RWPE2 (cell line): ENCODE measurements at regions not wholly inside any gene's neighbourhood (a gene's known extent, or its start where the extent isn't known, plus 50 kb on each side); places are given as distances from the start of the nearest gene placed in this dataset.

Experiments
- ATAC-seq: fragments of 200-7000 bp; cut with Tn5 transposase; 3 replicates; pipeline ENCODE4 v1.9.1; 2021; ENCODE audit warnings: low read depth
- DNase-seq: peaks from one replicate; pipeline ENCODE4 v3.0.0-alpha.2; 2020; ENCODE audit warnings: low spot score
- H3K27ac ChIP-seq: fragments of 450-650 bp; 2 replicates; pipeline ENCODE4 v1.5.1; 2017; ENCODE audit warnings: mild to moderate bottlenecking; ENCODE audit not compliant: poor library complexity, severe bottlenecking
- H3K27me3 ChIP-seq: fragments of 250-450 bp; sonication (Bioruptor Pico); 2 replicates; pipeline ENCODE4 v1.5.1; 2021; ENCODE audit warnings: mild to moderate bottlenecking, moderate library complexity; ENCODE audit not compliant: insufficient read depth, poor library complexity, severe bottlenecking
- H3K36me3 ChIP-seq: fragments of 250-450 bp; sonication (Bioruptor Pico); 2 replicates; pipeline ENCODE4 v1.5.1; 2020; ENCODE audit warnings: low read depth, mild to moderate bottlenecking, moderate library complexity
- H3K4me1 ChIP-seq: fragments of 250-450 bp; sonication (Bioruptor Pico); 2 replicates; pipeline ENCODE4 v1.5.1; 2021; ENCODE audit warnings: mild to moderate bottlenecking, moderate library complexity; ENCODE audit not compliant: insufficient read depth, poor library complexity, severe bottlenecking
- H3K4me3 ChIP-seq: fragments of 250-450 bp; sonication (Bioruptor Pico); 2 replicates; pipeline ENCODE4 v1.5.1; 2021; ENCODE audit warnings: mild to moderate bottlenecking, moderate library complexity; ENCODE audit not compliant: severe bottlenecking
- H3K9me3 ChIP-seq: fragments of 250-450 bp; sonication (Bioruptor Pico); 2 replicates; pipeline ENCODE4 v1.5.1; 2021; ENCODE audit warnings: mild to moderate bottlenecking, moderate library complexity; ENCODE audit not compliant: severe bottlenecking
- TF ChIP-seq, protein P1 (sequence below): fragments of 450-650 bp; IDR thresholded peaks from one replicate; pipeline ENCODE4 v1.5.1; 2017; ENCODE audit warnings: mild to moderate bottlenecking, moderate library complexity; ENCODE audit not compliant: poor library complexity, severe bottlenecking

- Histone ChIP-seq H3K4me3 (no peak overlapping the region), H3K36me3 (no peaks in the 10 kb centered on the region), H3K4me1 (peaks cover 20% of the 10 kb centered on the region), H3K27me3 (no peaks in the 10 kb centered on the region), H3K9me3 (no peaks in the 10 kb centered on the region), H3K27ac (no peak overlapping the region)
- ATAC-seq (no peak), DNase-seq (no peak)
- TF ChIP-seq, protein P1, sequence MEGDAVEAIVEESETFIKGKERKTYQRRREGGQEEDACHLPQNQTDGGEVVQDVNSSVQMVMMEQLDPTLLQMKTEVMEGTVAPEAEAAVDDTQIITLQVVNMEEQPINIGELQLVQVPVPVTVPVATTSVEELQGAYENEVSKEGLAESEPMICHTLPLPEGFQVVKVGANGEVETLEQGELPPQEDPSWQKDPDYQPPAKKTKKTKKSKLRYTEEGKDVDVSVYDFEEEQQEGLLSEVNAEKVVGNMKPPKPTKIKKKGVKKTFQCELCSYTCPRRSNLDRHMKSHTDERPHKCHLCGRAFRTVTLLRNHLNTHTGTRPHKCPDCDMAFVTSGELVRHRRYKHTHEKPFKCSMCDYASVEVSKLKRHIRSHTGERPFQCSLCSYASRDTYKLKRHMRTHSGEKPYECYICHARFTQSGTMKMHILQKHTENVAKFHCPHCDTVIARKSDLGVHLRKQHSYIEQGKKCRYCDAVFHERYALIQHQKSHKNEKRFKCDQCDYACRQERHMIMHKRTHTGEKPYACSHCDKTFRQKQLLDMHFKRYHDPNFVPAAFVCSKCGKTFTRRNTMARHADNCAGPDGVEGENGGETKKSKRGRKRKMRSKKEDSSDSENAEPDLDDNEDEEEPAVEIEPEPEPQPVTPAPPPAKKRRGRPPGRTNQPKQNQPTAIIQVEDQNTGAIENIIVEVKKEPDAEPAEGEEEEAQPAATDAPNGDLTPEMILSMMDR, result no peak
These were observed 179.3 kb downstream of the SMAD6 start for GRCh38 chr15:66881173-66881905.

- no peak overlapping the region for H3K4me3 ChIP-seq
- no peak for DNase-seq
- H3K9me3 ChIP-seq, result no peaks in the 10 kb centered on the region
- ATAC-seq, result no peak
- peaks cover 21% of the 10 kb centered on the region for H3K4me1 ChIP-seq
- H3K27me3 ChIP-seq, result no peaks in the 10 kb centered on the region
- TF ChIP-seq, protein P1, result no peak
- no peaks in the 10 kb centered on the region for H3K36me3 ChIP-seq
- peak overlapping the region; percentile 78 for H3K27ac ChIP-seq
These were observed 180.4 kb downstream of the SMAD6 start for GRCh38 chr15:66882251-66883020.

DNA sequence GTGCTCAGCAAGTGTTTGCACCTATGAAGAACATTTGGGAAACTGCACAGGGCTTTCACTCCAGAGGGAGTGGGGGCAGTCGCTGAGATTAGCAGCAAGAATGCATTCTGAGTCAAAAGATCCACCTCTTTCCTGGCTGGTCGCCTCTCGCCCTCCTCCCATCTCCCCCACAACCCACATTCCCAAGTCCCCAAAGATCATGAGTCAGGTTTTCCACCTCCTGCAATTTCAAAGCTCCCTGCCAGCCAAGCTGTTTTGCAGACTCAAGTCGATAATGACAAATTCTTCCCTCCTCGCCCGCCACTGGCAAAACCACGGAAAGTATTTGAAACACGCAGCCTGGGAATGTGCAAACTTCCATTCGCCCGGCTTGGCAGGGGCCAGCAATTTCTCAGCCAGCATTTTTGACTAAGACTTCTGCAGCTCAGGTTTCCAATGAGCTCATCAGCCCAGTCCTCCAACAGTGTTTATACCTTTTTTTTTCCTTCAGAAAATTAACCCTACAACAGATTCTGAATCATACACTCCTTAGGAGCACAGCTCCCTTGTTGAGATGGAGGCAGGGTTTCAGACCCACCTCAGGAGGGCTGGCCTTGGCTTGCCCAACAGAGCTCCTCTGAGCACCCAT lies 181.4 kb downstream of the SMAD6 start:
- no peaks in the 10 kb centered on the region for H3K36me3 ChIP-seq
- H3K4me3 ChIP-seq, result no peak overlapping the region
- H3K27ac ChIP-seq, result peak overlapping the region; percentile 78
- H3K9me3 ChIP-seq, result no peaks in the 10 kb centered on the region
- DNase-seq (peak; percentile 99), ATAC-seq (peak; percentile 87)
- H3K27me3 ChIP-seq, result no peaks in the 10 kb centered on the region
- H3K4me1 ChIP-seq, result peaks cover 30% of the 10 kb centered on the region
- TF ChIP-seq, protein P1, result peak; percentile 16

DNA sequence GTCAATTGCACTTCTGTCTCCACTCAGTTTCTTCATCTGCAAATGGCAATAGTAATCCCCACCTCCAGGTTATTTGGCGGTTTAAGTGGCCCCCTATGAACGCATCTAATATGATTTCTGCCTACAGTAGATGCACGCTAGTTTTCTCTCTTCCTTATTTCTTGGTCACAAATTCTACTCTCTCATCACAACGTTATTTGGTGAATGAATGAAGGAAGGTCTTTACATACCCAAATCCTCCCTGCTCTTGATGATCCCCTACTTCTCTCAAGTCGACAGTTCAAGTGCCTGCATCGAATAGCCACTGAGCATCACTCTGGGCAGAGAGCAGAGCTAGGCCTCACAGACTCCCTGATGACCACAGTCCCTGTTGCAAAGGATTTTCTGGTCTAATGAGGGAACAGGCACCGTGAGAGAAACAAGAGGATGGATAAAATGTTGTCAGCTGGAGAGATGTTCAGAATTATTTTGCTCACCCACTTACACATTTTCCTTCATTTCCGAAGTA lies 181.2 kb upstream of the SMAD3 start:
- Histone ChIP-seq H3K4me3 (no peak overlapping the region), H3K27ac (peak overlapping the region; percentile 78), H3K36me3 (no peaks in the 10 kb centered on the region), H3K9me3 (no peaks in the 10 kb centered on the region), H3K4me1 (peaks cover 34% of the 10 kb centered on the region), H3K27me3 (no peaks in the 10 kb centered on the region)
- ATAC-seq (no peak), DNase-seq (no peak)
- TF ChIP-seq, protein P1, result no peak
